ENCODE measurements at regions not wholly inside any gene's neighbourhood (a gene's known extent, or its start where the extent isn't known, plus 50 kb on each side); places are given as distances from the start of the nearest gene placed in this dataset.

DNA sequence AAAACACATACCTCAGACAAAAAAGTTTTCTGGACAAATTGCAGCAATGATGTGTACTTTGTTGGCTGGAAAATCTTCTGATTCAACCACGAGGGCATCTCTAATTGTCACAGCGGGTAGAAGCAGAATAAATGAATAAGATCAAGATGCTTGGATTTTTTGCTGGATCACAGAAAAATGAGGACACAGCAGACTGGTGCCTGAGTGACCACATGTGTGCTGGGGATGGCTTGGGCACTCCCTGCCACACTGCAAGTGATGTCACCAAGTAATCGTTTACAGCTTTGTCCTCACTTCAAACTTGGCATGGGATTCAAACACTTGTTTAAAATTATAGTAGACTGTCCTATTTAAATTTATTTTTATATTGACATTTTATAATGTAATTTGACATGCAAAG is 557.0 kb downstream of the SPRY1 start:
- ATAC-seq, result no peak

DNA sequence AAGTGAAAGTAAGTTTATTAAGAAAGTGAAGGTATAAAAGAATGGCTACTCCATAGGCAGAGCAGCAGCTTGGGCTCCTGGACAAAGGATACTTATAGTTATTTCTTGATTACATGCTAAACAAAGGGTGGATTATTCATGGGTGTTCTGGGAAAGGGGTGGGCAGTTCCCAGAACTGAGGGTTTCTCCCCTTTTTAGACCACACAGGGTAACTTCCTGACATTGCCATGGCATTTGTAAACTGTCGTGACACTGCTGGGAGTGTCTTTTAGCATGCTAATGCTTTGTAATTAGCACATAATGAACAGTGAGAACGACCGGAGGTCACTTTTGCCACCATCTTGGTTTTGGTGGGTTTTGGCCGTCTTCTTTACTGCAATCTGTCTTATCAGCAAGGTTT is 557.6 kb downstream of the SPRY1 start:
- ATAC-seq, result no peak

DNA sequence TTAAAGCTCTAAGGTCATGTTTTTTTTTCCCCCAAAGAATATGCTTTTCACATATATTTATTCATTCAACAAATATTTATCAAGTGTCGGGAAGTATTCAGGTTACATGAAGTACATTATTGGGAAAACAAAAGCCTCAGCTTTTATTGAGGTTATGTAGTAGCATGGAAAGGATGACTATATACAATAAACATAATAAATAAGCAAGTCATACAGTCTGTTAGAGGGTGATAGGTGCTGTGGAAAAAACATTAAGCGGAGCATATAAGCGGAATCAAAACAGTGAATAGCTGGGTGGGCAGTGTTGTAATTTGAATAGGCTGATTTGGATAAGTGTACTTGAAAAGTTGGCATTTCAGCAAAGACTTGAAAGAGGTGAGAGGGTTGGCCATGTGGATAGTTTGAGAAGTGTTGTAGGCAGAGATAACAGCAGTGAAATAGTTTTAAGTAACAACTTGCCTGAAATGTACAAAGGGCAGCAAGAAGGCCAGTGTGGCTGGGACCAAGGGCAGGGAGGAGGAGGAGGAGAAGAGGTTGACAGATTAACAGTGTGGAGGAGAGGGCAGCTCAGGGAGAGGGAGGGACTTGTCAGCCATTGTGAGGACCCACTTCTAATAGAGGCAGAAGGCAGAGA is 558.7 kb downstream of the SPRY1 start:
- no peak for ATAC-seq

DNA sequence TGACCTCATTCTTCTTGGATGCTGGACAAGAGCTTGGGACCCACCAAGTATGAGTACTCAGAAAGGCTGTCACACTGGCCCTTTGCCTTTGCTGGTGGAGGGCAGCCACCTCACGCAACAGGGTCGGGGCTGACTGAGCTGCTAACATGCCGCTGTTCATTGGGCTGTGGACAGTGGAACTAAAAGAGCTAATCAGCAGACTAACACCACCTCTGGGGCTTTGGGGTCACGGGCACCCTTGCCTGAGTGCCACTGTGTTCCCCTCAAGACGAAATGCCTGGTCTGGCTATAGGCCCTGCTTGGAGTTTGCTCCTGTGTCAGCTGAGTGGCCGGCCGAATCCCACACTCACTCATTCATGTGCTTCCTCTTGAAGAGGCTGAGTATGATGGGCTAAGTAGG is 559.6 kb downstream of the SPRY1 start:
- no peak for ATAC-seq

DNA sequence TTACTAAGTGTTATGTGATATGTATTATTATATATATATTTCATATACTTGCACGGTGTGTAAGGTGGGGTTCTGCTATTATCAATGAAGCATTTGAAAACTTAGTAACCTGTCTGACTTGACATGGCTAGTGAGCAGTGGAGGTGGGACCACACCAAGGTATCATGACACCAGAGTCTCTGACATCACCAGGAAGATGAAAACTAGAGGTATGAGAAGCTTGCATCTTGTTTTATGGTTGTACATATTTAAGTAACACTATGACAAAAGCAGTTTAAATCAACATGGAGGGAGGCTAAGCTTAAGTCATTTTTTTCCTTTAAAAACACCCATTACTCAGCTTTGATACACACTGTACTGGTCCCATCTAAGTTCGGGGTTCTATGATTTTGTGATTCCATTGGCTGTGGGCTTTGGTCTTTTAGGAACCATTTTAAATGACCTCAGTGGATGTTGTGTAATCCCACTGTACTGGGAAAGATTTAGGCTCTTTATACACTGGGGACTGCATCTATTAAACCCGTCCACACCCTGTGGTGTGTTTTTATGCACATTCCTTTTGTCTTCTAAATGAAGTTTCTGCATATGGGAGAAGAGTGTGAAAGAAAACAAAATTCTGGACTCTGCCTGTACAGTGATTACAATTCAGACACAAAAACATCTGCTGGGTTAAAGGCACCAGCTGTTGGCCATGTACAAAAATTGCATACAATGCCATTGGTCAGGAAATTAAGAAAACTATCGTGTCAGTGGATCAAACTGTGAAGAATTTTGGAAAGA is 570.6 kb downstream of the SPRY1 start:
- ATAC-seq, result no peak

DNA sequence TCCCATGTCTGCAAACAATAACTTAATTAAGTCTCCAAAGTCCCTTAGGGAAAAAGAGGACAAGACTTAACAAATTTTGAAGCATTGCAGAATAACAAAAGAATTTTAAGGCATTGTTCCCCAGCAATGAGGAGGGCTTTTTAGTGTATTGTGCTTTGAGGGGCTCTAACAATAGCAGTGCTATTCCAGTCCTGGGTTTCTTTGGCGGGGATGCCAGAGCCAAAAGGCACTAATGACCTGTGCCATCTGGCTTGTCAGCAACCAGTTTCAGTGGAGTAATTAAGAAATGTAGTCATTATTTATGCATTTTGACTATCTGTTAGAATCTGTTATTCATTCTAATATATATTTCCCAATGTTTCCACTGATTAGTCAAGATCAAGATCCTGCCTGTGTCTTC is 575.4 kb downstream of the SPRY1 start:
- no peak for ATAC-seq

DNA sequence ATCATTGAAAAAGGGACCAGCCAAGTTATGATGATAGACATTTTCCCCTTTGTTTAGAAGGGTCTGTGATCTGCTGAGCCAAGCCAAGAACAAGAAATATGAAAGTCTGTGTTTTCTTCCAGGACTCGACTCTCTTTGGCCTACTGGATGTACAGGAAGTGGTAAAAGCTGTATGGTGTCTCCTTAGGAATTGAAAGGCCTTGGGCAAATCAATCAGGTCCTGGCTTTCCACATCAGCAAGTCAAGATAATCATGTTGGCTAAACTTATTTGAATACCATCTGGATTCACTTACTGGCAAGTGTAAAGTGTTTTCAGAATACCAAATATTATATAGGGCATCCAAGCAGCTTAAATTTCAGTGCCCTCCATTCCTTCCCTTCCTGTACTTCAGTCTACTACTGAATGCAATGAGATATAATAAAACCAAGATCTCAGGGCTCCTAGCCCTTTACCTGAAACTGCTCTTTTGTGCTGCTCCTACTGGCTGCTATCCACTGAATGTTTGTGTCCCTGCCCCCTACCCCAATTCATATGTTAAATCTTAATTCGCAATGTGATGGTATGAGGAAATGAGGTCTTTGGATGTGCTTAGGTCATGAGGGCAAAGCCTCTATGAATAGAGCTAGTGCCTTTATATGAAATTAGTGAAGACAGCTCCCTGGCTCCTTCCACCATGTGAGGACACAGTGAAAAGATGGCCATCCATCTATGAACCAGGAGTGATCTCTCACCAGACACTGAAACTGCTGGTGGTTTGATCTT is 578.0 kb downstream of the SPRY1 start:
- no peak for ATAC-seq

DNA sequence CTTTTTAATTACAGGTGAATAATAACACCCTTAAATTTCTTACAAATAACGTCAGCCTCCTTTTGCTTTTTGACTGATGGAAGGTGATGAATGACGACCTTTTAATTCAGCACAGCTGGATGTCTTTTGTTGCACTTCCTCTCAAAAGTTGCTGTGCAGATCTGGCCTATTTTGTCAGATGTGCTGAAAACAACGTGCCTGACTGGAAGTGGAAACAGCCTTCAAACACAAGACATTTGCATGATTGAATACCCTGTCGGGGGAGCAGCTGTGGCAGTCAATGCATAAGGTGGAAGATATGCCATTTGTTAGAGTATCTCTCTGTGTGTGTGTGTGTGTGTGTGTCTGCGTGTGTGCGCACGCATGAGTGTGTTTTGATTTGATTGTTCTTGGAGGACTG is 579.7 kb downstream of the SPRY1 start:
- ATAC-seq, result no peak

DNA sequence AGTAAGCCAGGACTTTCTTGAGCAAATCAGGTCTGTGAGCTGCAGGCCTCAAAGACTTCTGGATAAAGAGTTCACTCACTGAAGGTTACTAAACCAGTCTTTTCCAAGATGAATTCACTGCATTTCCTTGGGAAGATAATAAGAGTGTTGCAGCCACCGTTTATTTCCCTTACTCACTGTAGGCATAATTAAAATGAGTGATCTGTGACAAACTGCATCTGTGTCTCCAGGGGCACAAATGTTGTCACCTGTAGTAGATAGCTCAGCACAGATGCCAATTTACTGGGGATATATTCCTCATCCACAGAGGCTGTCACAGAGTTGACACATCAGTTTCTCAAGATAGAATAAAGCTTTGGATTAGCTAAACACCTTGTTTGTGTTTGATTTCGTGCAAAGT is 580.2 kb downstream of the SPRY1 start:
- no peak for ATAC-seq

DNA sequence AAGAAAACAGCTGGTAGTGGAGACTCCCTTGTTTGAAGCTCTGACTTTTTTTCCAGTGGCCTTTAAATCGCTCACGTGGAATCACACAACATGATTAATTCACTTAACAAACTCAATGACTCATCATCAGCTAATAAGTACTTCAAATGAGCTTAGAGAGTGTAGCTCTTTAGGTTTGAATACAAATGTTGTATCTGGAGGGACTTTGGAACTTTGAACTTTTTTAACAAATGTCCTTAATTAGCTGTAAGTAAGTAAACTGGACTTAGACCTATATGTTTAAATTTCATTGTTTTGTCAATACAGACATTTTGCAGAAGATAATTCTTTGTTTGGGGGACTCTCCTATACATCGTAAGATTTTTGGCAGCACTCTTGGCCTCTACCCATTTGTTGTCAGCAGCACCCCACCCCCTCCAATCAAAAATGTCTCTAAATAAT is 581.1 kb downstream of the SPRY1 start:
- no peak for ATAC-seq

DNA sequence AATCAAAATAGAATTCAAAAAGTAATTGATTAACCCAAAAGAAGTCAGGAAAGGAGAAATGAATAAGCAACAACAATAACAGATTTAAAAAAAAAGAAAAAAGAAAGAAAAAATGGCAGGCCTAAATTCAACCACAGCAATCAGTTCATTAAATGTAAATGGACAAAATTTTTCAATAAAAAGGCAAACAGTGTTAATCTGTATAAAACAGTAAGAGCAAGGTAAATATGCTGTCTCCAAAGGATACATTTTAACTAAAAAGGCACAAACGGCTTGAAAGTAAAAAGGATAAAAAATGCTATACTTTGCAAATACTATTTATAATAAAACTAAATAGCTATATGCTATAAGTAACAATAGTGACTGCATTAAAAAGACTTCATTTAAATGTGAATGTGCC is 582.0 kb downstream of the SPRY1 start:
- ATAC-seq, result no peak

DNA sequence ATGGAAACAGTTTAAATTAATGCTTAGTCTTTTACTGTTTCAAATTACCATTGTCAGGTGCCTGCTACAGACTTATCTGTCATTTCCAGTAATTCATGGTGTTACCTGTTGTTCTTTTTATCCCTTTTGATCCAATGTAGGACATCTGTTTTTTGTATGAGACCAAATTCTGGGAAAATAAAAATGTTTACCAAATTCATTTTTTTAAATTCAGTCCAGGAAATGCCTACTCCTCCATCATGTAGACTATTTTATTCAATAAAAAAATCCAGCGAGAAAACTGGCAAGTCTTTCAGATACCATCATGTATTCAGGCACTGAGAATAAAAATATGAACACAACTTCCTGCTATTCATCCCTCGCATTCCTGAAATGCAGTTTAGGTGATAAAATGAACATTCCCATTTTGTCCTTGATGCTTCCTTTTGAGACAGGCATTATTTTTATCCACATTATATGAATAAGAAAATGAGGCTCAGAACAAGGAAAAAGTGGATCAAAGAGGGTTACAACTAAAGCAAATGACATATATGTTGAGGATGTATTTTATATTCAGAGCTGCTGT is 584.2 kb downstream of the SPRY1 start:
- no peak for ATAC-seq

DNA sequence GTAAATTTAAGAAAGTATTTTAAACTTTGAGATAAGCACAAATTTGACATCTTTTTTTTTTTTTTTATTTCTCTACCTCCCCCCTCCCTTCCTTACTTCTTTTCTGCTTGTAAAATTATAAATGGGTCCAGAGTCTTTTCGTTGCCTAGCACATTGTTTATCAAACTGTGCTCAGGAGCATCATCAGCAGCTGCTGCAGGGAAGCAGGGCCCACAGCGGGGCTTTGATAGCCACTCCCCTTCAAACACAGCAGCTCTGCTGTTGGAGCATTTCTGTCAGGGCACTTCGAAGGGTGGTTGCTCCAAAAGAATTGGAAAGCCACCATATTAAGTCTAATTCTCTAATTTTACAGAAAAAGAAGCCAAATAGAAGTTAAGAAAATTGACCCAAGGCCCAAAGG is 588.3 kb downstream of the SPRY1 start:
- ATAC-seq, result no peak

DNA sequence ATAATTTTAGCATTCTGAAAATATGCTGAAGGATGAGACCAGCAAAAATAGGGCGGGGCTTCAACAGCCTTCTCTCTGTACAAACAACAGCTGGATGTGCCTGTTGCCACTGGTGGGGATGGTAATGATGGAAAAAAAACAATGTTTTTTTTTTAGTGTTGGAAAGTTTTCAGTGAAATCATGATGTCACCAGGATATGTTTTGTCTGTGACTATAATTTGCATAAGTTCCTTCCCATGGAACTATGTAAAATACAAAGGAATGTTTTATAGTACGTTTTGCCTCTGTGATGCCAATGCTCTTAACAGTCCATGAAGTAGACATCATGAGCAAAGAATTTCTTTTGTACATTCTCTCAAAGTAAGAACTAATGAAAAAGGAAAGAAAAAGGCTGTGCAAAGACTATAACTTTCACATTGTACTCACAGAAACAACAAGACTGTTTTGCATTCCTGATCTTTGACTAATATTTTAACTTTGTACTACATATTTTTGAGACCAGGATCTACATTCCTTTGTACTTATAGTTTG is 589.7 kb downstream of the SPRY1 start:
- ATAC-seq, result no peak

DNA sequence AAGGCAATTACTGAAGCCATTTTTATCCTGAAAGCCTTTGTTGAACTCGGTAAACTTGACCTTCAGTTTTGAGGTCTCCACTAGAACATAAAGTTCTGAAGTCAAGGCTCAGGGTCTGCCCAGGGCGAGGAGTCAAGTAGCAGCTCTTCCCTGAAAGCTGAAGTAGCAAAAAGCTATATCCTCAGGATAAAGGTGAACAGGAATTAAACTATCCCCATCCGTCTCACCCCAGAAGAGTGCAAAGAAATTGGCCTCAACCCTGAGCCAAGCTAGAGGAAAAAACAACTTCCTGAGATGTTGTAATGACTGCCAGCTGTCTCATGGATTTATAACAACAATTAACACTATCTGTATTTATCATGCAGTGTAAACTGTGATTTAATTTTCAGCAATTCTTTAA is 590.8 kb downstream of the SPRY1 start:
- no peak for ATAC-seq

DNA sequence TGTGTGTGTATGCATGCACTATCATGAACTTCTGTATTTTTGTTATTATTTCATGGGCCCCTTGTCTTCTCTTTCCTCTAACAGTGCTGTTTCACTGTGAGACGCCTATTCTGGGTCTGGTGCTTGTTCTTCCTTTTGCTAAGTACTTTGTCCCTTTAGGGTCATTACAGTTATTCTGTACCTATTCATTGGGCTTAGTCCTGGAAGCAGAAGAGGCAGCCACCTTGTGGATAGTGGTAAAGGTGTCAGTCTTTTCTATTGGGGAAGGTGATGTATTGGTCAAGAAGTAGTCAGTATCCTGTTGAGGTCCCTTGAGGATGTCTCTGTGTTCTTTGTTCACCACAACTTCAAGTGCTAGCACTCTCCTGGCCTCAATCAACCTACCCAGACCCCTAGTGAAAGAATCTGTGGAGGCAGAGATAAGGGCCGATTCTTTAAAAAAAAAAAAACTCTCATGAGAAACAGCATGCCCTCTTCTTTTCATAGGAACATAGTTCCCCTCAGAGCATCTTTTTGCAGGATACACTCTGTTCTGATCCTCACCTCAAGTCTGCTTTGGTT is 593.8 kb downstream of the SPRY1 start:
- no peak for ATAC-seq

DNA sequence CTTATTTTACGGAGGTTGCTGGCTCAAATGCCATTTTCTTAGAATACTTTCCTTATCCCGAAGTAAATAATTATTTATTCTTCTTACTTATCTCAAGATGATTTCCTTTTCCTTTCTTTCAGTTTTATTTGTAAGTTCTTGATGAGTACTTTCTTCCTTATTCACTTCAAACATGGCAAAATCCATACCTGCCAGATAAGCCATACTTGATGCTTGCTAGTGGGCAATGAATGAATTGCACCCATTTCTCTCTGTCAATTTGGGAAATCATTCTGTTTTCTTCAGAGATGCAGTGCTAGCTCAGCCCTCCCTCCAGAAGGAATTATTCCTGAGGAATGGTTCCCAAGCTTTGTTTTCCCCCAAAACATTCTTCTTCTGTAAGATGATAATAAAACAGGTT is 598.3 kb downstream of the SPRY1 start:
- ATAC-seq, result no peak

DNA sequence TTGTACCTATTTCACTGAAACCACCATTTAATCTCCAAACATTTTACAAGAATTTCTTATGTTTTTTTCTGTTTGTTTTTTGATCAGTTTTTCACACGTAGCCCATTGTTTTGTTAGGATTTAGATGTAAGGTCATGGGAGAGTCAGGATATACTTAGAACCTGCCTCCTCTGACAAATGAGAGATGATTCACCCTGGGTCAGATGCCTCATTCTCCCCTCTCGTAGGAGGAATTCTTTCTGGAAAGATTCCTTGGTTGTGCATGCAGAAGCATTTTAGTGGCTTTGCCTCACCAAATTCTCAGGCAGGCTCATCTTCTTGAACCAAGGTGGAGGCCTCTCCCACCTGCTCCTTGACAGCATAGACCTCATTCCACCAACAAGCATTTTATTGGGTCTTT is 599.3 kb downstream of the SPRY1 start:
- ATAC-seq, result no peak

DNA sequence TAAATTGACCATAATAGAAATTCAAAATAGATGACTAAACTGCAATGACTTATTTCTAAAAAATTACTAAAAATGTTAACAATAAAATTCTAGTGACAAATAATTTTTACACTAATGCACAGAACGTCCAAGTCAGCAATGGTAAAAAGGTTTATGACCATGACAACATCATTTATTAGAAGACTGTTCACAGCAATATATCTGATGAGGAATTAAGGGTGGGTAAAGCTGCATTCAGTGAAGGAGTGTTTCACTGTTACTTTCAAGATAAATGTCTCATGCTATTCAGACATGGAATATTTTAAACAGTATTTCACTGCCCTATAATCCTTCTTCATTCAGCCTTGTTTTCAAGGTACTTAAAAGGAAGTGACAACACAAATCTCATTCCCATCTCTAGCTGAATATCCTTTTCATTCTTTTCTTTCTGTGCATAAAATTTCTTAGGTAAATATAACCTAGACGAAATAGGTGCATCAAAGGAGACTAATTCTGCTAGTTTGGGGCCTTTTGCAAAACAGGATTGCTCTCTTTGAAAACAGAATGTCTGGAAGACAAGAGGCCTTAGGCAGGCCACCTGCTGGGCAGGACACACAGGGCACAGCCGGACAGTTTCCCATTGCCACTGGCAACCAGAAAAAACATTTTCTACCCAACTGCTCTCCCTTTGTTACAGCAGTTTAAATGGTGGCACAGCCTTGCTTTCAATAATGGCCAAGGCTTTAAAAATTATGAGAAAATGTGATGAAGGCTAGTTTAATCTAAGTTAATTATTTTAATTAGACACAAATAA is 600.3 kb downstream of the SPRY1 start:
- ATAC-seq, result no peak

DNA sequence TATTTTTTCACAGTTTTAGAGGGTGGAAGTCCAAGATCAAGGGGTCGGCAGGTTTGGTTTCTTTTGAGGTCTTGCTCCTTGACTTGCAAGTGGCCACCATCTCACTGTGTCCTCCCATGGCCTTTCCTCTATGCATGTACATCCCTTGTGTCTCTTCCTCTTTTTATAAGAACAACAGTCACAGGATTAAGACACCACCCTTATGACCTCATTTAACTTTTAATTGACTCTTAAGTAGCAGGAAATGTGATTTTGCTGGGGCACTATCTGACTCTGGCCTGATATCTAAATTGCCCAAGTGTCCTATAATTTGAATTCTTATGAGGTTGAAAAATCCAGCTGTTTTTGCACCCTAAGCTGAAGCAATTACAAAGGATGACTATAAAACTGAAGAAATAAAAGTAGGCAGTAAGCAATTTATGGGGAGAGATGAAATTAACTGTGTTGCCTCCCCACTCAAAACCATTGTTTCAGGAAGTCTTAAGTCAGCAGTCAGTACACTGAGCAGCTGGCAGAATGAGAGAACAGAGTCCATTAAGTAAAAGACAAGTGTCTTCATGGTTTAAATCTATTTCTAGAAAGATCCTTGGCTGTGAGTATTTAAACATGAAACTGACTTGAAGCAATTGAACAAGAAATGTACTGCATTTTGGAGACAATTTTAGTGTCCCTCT is 601.3 kb downstream of the SPRY1 start:
- no peak for ATAC-seq

DNA sequence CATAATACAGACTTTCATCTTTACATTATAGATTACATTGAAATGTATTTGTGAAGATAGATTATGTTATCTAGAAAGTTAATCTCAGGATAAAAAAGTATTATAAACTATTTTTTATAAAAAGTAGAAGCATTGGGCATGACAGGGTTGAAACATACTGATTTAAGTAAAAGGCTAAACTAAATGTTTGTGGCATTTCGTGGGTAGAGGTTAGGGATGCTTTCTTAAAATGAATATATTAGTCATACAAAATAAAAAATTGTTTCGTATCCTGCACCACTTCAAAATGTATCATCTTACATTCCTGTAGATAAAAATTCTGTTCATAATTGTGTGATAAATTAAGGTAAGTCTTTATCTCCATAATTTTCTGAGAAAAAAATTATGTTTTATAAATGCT is 603.6 kb downstream of the SPRY1 start:
- no peak for ATAC-seq

DNA sequence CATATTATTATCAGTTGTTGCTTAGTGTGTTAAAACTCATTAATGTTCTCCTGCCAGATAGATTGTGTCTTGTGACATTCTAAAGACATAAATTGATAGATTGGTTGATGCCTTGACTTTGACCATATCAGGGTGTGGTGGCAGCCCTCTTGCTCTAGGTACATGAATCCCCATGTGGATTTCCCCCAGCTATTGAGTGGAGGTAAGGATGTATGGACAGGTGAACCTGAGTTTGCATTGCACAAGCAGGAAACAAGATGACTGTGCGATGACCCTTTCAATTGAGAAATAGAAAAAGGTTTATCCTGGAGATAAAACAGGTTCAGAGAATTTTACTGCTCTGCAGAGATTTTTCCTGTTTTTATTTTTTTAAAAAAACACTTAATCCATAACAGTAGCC is 619.2 kb downstream of the SPRY1 start:
- ATAC-seq, result no peak

Measured in activated CD4-positive, CD25-positive, alpha-beta regulatory T cell treated with anti-CD3 and anti-CD28 coated beads, Interleukin-2, amount 50 U/mL, for 24 hours (primary cell).